ENCODE measurements at regions not wholly inside any gene's neighbourhood (a gene's known extent, or its start where the extent isn't known, plus 50 kb on each side); places are given as distances from the start of the nearest gene placed in this dataset.

- TF ChIP-seq CTCF (IDR thresholded peaks at IDR 0.05) (peak in 1 of 7 experiments; percentile 32), POLR2A (IDR thresholded peaks at IDR 0.05) (peak in 2 of 3 donors; percentile 43 to 59)
Measured at GRCh38 chr16:85334718-85335583, 222.7 kb upstream of the CIBAR2 start.

Data from body of pancreas (tissue), 4 donors.